ENCODE measurements at regions not wholly inside any gene's neighbourhood (a gene's known extent, or its start where the extent isn't known, plus 50 kb on each side); places are given as distances from the start of the nearest gene placed in this dataset.

- TF ChIP-seq CTCF (IDR thresholded peaks at IDR 0.05) = peak in 3 of 6 experiments; percentile 11 to 22 (median 11)
- TF ChIP-seq POLR2A (IDR thresholded peaks at IDR 0.05) = no peak
Observed at GRCh38 chr4:100063355-100063754, 113.3 kb upstream of the H2AZ1 start.

Data from adrenal gland (tissue), 5 donors.